ENCODE measurements at regions not wholly inside any gene's neighbourhood (a gene's known extent, or its start where the extent isn't known, plus 50 kb on each side); places are given as distances from the start of the nearest gene placed in this dataset.

DNA sequence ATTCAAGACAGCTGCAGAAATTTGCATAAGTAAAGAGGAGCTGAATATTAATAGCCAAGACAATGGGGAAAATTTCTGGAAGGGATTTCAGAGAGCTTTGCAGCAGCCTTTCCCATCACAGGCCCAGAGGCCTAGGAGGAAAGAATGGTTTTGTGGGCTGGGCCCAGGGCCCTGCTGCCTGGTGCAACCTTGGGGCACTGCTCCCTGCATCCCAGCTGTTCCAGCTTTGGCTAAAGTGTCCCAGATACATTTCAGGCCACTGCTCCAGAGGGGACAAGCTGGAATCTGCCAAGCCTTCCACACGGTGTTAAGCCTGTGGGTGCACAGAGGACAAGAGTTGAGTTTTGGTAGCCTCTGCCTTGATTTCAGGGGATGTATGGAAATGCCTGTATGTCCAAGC is 185.6 kb upstream of the SFRP2 start:
- DNase-seq, result no peak

DNA sequence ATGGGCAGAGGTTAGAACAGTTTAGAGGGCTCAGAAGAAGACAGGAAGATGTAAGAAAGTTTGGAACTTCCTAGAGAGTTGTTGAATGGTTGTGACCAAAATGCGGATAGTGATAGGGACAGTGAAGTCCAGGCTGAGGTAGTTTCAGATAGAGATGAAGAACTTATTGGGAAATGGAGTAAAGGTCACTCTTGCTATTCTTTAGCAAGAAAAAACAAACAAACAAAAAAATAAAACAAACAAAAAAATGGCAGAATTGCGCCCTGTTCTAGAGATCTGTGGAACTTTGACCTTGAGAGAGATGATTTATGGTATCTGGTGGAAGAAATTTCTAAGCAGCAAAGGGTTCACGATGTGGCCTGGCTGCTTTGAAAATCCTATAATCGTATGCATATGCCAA is 185.1 kb upstream of the SFRP2 start:
- no peak for DNase-seq

DNA sequence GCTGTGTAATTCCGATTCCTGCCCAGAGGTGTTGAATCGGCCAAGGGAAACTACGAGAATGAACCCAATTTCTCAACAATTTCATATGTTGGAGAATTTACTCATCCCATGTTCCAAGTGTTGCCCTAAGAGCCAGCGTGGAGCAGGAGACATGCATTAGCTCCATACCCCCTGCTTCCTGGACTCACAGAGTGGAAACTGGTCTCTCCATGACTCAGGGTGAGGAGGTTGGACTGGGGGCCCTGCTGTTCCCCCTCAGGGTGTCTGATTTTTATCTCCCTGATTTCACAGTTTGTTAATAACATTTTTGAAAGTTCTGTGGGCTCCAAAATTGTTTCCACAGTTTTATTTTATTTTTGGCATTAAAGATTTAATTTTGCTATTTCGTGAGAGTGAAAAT is 183.0 kb upstream of the SFRP2 start:
- no peak for DNase-seq

DNA sequence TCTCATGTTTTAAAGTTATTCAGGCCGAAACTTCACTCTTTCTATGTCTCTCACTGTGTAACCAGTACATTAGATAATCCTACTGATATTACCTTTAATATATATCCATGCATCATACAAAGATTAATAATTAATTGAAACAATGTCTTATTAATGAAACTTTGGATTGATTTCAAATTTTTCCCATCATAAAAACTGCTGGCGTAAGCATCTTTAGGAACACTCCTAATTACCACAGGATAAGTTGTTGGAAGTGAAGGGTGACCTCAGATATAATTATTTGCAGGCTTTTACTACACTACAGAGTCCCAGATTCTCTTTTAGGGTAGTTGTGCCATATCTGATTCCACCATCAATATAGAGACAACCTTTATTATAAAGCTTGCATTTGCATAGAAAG is 181.3 kb upstream of the SFRP2 start:
- no peak for DNase-seq

DNA sequence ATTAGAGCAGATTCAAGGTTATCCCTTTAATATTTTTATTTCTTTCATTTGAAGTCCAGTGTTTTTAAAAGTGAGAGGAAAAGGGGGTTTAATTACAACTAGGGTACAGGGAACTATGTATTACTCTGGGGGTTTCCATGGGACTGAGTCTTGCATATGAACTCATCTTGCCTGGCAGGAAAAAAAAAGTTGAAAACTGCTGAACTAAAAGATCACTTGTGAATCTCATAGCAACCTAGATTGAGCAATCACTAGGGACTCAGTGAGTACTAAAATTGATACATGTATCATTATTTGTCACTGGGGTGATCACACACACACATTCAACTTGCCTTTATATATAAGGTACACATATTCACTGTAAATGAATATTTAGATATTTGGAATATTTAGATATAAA is 180.7 kb upstream of the SFRP2 start:
- DNase-seq, result no peak

DNA sequence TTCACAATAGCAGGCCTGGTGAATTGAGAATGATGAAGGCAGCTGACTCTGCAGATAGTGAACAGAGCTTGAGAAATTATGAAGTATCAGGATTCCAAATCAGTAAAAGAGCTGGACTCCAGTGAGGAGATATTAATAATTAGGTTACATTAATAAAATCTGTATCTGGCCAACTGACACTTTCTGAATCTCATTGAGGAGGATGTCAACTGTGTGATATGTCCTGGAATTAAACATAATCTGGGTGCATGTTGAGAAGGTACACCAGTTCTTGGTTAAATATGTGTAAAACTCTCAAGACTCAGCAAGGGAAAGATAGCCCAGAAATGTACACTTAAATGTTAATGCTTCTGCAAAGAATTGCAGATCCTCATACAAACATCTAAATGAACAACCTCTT is 177.8 kb upstream of the SFRP2 start:
- no peak for DNase-seq

DNA sequence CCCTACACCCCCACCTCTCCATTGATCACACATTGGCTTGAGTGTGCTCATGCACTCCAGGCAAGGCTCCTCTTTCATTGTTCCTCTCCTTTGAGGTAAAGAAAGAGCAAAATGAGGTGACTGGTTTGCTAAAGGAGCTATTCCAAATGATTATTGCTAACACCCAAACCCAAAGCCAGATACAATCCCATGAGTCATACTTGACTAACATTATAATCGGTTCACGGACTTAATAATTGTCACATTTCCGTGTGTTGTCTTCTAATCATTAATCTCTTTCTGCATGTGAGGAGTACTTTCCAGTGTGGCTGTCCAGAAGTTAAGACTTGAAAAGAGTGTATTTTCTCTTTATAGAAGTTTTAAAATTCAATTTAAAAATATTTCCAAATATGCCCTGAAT is 174.3 kb upstream of the SFRP2 start:
- DNase-seq, result no peak

DNA sequence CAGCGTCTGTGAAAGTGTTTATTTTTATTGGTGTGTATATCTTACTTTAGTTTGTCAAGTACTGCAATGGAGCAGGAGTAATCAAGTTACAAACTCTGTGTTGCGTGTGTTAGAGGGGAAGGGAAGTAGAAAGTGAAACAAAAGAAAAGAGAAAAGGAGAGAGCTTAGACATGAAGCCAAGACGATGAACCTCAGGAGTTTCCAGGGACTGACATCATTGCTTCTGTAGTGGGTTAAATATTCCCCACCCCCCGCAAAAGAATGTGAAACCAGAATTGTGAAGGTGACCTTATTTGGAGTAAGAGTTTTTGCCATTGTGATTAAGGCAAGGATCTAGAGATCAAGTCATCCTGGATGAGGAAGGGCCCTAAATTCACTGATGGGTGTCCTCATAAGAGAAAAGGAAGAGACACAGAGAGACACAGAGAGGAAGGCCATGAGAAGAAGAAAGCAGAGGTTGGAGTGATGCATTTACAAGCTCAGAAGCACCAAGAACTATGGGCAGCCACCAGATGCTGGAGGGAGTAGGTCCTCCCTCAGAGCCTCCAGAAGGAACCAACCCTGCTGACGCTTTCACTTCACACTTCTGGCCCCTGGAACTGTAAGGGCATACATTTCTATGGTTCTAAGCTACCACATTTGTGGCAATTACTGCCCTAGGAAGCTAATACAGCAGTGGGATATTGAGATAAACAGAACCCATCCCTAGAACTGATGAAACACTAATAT is 173.6 kb upstream of the SFRP2 start:
- DNase-seq, result no peak

DNA sequence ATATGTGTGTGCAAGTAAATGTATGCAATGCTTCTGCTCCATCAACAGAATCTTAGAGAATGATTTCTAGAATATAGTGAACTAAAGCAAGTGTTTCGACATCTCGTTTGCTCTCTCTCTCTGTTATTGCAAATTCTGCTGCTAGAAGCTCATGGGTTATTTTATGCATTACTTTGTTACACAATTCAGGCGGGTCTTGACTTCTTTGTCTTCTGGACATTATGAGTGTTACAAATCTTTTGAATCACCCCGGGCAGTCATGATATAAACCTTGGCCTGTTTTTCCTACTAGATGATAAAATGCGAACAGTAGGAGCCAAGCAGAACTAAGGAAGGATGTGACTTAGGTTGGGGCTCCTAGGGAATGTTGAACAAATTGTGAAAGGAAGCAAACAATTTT is 166.4 kb upstream of the SFRP2 start:
- DNase-seq, result no peak

DNA sequence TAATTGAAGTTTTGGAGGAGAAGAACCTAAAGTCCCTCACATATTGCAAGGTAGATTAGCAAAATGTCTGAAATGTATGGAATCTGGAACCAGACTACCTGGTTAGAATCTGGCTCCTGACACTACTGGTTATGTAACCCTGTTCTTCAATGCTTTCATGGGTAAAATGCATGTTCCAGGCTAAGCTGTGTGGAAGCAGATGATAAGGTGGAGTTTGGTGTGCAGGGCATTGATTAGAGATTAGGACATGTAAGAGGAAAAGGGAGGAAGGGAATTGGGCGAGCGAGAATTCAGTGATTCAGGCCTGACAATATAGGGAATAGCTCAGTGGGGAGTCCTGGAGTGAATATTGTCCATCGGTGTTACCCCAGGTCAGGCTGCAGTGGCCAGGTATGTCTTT is 165.8 kb upstream of the SFRP2 start:
- DNase-seq, result no peak

DNA sequence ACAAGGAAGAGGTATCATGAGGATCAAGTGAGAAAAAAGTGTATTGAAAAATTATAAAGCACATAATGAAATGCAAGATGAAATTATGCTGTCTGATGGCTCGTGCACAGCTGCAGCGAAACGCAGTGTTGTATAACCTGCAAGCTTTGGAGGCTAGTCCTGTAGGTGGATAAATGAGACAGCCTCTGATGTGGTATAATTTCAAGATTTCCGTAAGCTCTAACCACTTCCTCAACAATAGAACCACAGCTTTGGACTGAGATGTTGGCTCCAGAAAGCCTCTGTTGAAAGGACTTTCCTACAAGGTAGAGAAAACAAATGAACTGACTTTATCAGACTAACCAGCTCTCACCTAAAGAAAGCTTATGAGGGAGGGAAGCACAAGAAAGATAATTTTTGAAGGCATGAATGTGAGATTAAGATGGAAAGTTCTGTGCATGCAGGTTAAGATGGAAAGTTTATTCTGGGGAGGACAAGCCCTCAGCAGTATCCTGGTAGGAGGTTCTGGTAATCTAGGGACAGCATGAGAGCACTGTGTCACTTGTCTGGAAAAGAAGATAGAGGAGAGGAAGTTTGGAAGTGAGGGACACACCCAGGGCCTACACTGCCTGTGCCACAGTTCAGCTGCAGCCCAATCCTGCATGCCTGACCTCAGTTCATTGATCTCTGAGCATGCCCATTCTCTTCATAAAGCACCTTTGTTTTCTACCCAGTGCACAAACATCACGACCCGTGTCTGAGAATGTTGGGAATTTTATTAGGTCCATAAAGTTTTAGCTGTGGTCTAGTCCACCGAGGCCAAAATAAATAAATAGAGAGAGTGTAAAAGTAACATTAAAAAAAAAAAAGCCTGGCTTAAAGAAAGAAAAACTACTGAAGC is 161.5 kb upstream of the SFRP2 start:
- DNase-seq, result no peak

DNA sequence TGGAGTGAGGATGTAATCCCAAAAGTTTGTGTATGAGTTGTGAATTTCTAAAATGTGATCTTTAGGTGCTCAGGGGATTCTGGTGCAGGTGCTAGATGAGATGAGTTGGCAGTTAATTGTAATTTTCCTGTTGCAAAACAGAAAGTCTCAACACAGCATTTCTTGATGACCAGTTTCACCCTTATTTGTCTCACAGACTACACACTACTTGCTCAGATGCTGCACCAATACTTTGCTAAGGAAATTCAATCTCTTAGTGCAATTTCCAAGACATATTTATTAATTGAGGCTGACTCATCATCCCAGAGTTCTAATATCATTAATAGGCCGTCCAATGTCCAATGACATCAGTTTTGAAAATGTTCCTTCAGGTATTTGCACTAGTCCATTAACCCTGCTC is 159.2 kb upstream of the SFRP2 start:
- DNase-seq, result no peak

DNA sequence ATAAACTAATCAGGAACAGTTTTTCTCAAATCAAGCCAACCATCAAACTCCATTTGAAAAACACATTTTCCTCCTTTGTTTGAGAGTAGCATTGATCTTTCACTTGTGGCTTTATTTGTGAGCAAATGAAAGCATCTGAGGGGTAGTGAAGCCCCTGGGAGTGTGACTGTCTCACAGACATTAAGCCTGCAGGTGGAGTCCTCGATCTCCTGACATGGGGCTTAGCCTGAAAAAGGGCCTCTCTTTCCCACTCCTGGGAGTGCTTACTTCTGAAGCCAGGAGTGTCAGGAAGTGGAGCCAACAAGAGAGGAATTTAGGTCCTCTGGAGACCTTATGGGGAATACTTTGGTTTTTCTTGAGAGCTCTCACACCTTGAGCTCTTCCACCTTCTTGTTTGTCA is 158.2 kb upstream of the SFRP2 start:
- no peak for DNase-seq

DNA sequence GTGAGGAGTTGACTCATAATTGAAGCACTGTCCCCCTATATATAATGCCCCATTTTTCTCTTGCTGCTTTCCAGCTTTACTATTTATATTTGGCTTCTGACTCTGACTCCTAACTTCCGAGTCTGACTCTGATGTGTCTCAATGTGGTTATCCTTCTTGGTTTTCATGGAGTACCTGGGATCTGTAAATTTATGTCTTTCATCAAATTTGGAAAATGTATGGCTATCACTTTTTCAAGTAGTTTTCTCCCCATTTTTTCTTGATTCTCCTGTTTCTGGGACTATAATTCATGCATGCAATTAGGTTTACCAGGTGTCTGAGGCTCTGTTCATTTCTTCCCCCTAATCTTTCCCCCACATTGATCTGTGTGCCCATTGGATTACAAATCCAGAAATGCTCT is 156.8 kb upstream of the SFRP2 start:
- DNase-seq, result no peak

DNA sequence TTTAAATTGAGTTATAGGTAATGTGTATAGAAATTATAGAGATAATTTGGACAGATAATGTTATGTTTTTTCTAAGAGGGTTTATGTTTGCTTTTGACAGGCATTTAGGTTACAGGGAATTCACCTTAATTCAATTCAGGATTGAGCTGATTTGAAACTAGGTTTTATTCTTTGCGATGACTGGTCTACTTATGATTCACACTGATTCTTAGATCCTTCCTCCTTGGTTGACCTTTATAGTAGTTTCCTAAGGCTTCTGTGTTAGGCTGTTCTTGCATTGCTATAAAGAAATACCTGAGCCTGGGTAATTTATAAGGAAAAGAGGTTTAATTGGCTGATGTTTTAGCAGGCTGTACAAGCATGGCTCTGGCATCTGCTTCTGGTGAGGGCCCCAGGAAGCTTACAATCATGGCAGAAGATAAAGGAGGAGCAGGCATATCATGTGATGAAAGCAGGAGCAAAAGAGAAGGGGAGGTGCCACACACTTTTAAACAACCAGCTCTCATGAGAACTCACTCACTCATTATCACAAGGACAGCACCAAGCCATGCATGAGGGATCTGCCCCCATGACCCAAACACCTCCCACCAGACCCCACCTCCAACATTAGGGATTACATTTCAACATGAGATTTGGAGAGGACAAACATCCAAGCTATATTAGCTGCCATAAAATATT is 155.0 kb upstream of the SFRP2 start:
- DNase-seq, result no peak

DNA sequence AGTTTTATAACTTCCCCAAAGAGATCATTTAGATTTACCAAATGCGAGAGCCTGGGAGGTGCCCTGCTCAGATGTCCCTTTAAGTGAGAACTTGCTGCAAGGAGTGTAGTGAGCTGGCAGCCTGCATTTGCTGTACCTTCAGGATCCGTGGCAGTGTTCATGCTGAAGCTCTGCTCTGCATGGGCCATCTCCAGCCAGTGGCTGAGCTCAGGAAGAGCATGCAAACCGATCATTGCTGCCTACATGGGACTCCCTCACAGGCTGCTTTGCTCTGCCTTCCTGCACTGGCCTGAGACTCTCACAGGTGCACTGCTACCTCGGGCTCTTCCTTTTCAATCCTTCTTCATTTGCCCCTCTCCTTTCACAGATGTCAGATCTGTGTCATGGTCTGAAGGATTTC is 152.0 kb upstream of the SFRP2 start:
- no peak for DNase-seq

DNA sequence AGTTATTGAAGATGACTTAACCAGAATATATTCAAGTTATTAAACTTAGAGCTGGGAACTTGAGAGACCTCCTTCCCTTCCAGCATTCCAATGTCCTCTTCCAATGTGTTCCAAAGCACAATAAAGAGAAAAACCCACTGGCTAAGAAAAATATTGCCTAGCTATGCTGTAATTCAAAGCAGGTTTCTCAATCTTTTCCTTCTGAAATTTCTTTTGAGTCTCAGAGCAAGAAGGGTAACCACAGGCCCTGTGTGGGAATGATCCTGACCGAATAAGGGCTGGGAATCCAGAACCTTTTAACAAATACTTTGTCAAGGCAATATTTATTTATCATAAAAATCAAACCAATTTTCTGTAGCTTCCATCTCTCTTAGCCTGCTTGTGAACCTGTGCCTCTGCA is 150.7 kb upstream of the SFRP2 start:
- DNase-seq, result no peak

DNA sequence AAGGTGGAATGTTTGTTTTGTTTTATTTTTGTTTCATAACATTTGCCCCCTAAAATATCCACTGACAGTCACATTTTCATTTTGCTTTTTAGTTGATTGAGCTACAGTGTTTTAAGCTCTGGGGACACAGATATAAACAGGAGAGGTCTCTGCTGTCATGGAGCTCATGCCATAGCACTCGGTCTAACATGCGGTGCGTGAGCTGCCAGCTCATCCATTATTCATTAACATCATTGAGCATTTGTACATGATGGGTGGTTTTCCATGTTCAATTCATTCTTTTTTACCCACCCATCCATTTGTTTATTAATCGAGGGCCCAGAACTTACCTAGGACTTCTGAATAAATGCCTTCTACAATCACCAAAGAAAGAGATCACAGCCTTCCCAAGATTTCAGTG is 150.1 kb upstream of the SFRP2 start:
- DNase-seq, result no peak

DNA sequence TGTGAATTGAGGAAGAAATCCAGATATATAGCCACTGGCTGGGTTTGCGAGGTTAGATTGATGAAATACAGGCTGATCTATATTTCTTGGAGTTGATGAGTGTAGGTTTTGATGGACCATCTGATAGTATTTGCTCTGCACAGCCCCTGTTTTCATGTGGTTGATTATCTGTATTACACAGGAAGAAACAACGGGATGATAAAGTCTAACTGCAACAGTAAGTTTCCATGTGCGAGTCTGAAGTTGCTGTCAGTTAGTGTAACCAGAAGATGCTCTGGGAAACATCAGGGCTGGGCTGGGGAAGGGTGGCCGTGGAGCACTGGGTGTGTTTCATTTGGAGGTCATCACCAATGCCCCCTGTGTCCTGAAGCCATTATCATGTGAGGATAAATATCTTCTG is 148.4 kb upstream of the SFRP2 start:
- DNase-seq, result no peak

DNA sequence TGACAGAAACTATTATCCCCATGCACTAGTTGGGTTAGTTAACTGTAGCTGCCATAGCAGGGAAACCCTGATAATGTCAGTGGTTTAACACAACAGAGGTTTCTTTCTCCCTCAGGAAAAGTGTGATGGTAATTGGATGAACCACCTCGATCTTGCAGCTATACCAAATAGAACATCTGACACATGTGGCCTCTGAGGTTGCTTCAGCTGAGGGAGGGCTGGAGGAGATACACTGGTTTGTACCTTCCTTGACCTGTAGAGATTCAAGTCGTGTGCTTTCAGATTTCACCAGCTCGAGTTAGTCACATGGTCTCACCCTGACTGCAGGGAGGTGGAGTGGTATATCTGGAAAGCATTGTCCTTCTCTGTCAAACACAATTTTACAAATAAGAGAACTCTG is 147.2 kb upstream of the SFRP2 start:
- DNase-seq, result no peak

DNA sequence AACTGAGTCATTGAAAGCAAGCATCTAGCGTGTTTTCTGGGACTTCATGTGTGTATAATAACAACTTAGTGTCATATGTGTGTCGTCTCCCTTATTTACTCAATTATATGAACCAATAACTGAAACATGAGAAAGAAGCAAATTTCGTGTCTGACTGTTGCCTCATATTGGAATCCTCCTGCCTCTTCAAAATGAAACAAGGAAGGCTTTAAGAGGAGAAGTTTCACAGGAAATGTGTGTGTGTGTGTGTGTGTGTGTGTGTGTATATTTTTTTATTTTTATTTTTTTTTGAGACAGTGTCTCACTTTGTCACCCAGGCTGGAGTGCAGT is 145.8 kb upstream of the SFRP2 start:
- DNase-seq, result no peak

DNA sequence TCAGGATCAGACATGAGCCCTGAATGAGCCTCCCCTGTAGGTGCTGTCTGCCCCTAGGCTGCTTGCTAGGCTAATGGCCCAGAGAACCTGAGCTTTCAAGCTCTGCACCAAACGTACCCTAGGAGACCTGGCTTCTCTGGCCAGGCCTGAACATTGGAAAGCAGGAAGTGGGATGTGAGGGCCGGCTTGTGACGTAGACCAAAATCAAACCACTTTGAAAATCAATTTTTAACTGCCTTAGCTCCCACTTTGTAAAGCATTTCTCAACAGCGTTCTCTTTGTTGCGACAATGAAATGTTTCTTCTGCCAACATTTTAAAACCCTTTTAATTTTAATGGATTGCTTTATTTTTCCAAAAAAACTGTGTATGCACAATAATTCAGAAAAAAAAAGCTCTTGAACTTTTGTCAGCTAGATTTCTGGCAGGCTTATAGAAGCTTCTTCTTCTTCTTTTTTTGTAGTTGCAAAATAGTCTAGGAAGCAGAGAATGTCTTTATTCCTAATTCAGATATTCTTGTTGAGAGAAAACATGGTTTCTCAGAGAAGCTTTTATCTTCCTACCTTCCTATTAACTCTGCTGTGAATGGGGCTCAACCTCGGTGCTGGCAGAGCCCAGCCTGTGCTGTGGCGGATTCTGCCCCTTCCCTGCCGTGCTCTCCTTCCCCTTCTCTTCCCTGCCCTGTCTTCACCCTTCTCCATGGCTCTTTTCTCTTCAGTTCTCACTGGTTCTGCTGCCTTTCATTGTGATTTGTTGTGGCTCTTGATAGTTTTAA is 145.2 kb upstream of the SFRP2 start:
- no peak for DNase-seq

DNA sequence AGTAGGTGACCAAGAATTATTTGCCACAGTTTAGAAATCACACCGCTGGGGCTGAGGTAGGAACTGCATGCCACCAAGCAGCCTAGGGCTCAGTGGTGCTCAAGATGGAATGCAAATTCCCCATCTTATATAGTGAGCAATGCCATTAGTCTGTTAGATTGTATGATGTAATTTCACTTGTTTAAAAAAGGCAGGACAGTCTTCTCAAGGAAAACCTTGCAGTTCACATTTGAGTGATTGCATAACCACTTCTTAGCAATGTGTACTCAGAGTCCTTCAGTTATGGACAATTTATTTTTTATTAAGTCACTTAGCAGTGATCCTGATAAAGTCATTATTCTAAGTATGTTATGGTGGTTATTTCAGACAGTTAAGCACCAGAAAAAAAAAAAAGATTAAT is 142.9 kb upstream of the SFRP2 start:
- no peak for DNase-seq

Measured in left hindlimb (tissue), 1 donor.